Astrocyte of the spinal cord (primary cell): ENCODE measurements at regions not wholly inside any gene's neighbourhood (a gene's known extent, or its start where the extent isn't known, plus 50 kb on each side); places are given as distances from the start of the nearest gene placed in this dataset.

ENCODE experiments used
- DNase-seq: peaks from one replicate; pipeline ENCODE4 v3.0.0; 2011; ENCODE audit warnings: low read depth, low spot score
- H3K4me3 ChIP-seq: 2 replicates; pipeline ENCODE4 v1.5.1; 2011; ENCODE audit warnings: low read depth, mild to moderate bottlenecking, low read length, moderate library complexity
- CTCF ChIP-seq: IDR thresholded peaks from 2 replicates; pipeline ENCODE4 v1.5.1; 2012; ENCODE audit warnings: low read depth, mild to moderate bottlenecking, low read length, inconsistent platforms
- in situ Hi-C: cut with HindIII; loops from 2 replicates; pipeline ENCODE4 v1.10.0; 2017; ENCODE audit warnings: low sequenced_read_pairs

- in situ Hi-C loops = no loop called here
Measured at GRCh38 chr11:115036406-115037180, 358.3 kb downstream of the NXPE2 start.

GRCh38 chr11:115042002-115042401 lies 363.7 kb downstream of the NXPE2 start:
- no peak overlapping the region for H3K4me3 ChIP-seq
- in situ Hi-C loops = no loop called here
- no peak for TF ChIP-seq CTCF
- no peak for DNase-seq

More at GRCh38 chr11:115036406-115037180, 358.3 kb downstream of the NXPE2 start:
- TF ChIP-seq CTCF = no peak
- DNase-seq = no peak
- no peak overlapping the region for H3K4me3 ChIP-seq

GRCh38 chr11:115047631-115048030 lies 369.3 kb downstream of the NXPE2 start:
- no peak overlapping the region for H3K4me3 ChIP-seq
- TF ChIP-seq CTCF = no peak
- in situ Hi-C loops = no loop called here
- DNase-seq = no peak

GRCh38 chr11:115049796-115050195 lies 371.5 kb downstream of the NXPE2 start:
- in situ Hi-C loops = no loop called here
- no peak for TF ChIP-seq CTCF
- DNase-seq = no peak
- H3K4me3 ChIP-seq = no peak overlapping the region

- DNase-seq = no peak
- H3K4me3 ChIP-seq = no peak overlapping the region
- in situ Hi-C loops = no loop called here
- TF ChIP-seq CTCF = no peak
Measured at GRCh38 chr11:115050756-115051155, 372.4 kb downstream of the NXPE2 start.

GRCh38 chr11:115051938-115052590 lies 373.7 kb downstream of the NXPE2 start:
- in situ Hi-C loops = no loop called here
- DNase-seq = no peak
- no peak overlapping the region for H3K4me3 ChIP-seq
- TF ChIP-seq CTCF = no peak
